Colonic mucosa (tissue), 4 donors: ENCODE measurements at regions not wholly inside any gene's neighbourhood (a gene's known extent, or its start where the extent isn't known, plus 50 kb on each side); places are given as distances from the start of the nearest gene placed in this dataset.

Source experiments
- DNase-seq: peaks from one replicate; pipeline ENCODE4 v3.0.0-alpha.2; 2020
- H3K27ac ChIP-seq: fragments of 200-600 bp; one replicate; pipeline ENCODE4 v1.8.0; 2021
- H3K27me3 ChIP-seq: fragments of 200-600 bp; one replicate; pipeline ENCODE4 v1.8.0; 2021
- H3K36me3 ChIP-seq: fragments of 200-600 bp; one replicate; pipeline ENCODE4 v1.8.0; 2021
- H3K4me1 ChIP-seq: fragments of 200-600 bp; one replicate; pipeline ENCODE4 v1.8.0; 2021; ENCODE audit warnings: mild to moderate bottlenecking
- H3K4me3 ChIP-seq: fragments of 200-600 bp; one replicate; pipeline ENCODE4 v1.8.0; 2021
- H3K9ac ChIP-seq, 2 donors: one replicate each; pipeline ENCODE4 v1.7.0; 2013; ENCODE audit warnings: control low read depth in 2 of 2, low read depth in 2 of 2, low read length in 2 of 2
- H3K9me3 ChIP-seq: fragments of 200-600 bp; one replicate; pipeline ENCODE4 v1.8.0; 2021
- CTCF ChIP-seq: fragments of 200-600 bp; IDR thresholded peaks from one replicate; pipeline ENCODE4 v1.8.0; 2022; ENCODE audit warnings: antibody characterized with exemption, mild to moderate bottlenecking
- intact Hi-C: fragments of 100-400 bp; cut with DNase I; formaldehyde crosslinking; loops from one replicate; pipeline ENCODE4 v1.14.1; 2022
- donor health status: healthy.
- donor health status: DM: no; HTN: no; CAD: no.
- donor health status: DM: no; HTN: no; CAD: no.

- TF ChIP-seq CTCF: no peak
- Histone ChIP-seq H3K4me3 (no peak overlapping the region), H3K27me3 (no peaks in the 10 kb centered on the region), H3K9ac (no peak overlapping the region), H3K27ac (no peak overlapping the region), H3K9me3 (no peaks in the 10 kb centered on the region), H3K36me3 (no peaks in the 10 kb centered on the region), H3K4me1 (no peaks in the 10 kb centered on the region)
- intact Hi-C loops: no loop called here
- DNase-seq: no peak
These were observed 558.5 kb upstream of the MGMT start for GRCh38 chr10:128908499-128908898.

GRCh38 chr10:128912568-128913311 lies 554.3 kb upstream of the MGMT start:
- Histone ChIP-seq H3K9me3 (no peaks in the 10 kb centered on the region), H3K36me3 (no peaks in the 10 kb centered on the region), H3K27me3 (no peaks in the 10 kb centered on the region), H3K27ac (no peak overlapping the region), H3K4me1 (no peaks in the 10 kb centered on the region), H3K9ac (no peak overlapping the region), H3K4me3 (no peak overlapping the region)
- intact Hi-C loops: no loop called here
- TF ChIP-seq CTCF: no peak
- DNase-seq: no peak

GRCh38 chr10:128914681-128915080 lies 552.4 kb upstream of the MGMT start:
- intact Hi-C loops: no loop called here
- Histone ChIP-seq H3K9ac (no peak overlapping the region), H3K27me3 (no peaks in the 10 kb centered on the region), H3K9me3 (no peaks in the 10 kb centered on the region), H3K36me3 (no peaks in the 10 kb centered on the region), H3K27ac (no peak overlapping the region), H3K4me3 (no peak overlapping the region), H3K4me1 (no peaks in the 10 kb centered on the region)
- no peak for TF ChIP-seq CTCF
- DNase-seq: no peak

- Histone ChIP-seq H3K36me3 (no peaks in the 10 kb centered on the region), H3K9me3 (no peaks in the 10 kb centered on the region), H3K4me3 (no peak overlapping the region), H3K4me1 (no peaks in the 10 kb centered on the region), H3K27ac (no peak overlapping the region), H3K9ac (no peak overlapping the region), H3K27me3 (no peaks in the 10 kb centered on the region)
- no peak for TF ChIP-seq CTCF
- intact Hi-C loops: no loop called here
- no peak for DNase-seq
These were observed 551.4 kb upstream of the MGMT start for GRCh38 chr10:128915630-128916029.

- H3K4me1 ChIP-seq: no peaks in the 10 kb centered on the region
- no peaks in the 10 kb centered on the region for H3K36me3 ChIP-seq
- DNase-seq: no peak
- intact Hi-C loops: no loop called here
- H3K9ac ChIP-seq: no peak overlapping the region
- H3K9me3 ChIP-seq: no peaks in the 10 kb centered on the region
- H3K27me3 ChIP-seq: no peaks in the 10 kb centered on the region
- H3K4me3 ChIP-seq: no peak overlapping the region
- no peak overlapping the region for H3K27ac ChIP-seq
- no peak for TF ChIP-seq CTCF
These were observed 550.7 kb upstream of the MGMT start for GRCh38 chr10:128916383-128916782.
